ENCODE measurements at regions not wholly inside any gene's neighbourhood (a gene's known extent, or its start where the extent isn't known, plus 50 kb on each side); places are given as distances from the start of the nearest gene placed in this dataset.

- no peak overlapping the region for H3K4me2 ChIP-seq (ENCODE audit: insufficient read depth in 1 of 2, low read depth in 2 of 2, low read length in 2 of 2)
- no peak overlapping the region for H4K91ac ChIP-seq (replicated peaks; ENCODE audit: insufficient read length, low read length)
- no peak overlapping the region for H2BK20ac ChIP-seq (ENCODE audit: low read length)
- H3K18ac ChIP-seq (ENCODE audit: extremely low read depth, low read length) = no peak overlapping the region
- H4K8ac ChIP-seq (ENCODE audit: extremely low read depth, insufficient read depth, low read length) = no peak overlapping the region
- H3K4ac ChIP-seq (replicated peaks; ENCODE audit: insufficient read length, low read depth, low read length) = no peak overlapping the region
- no peak overlapping the region for H3K23ac ChIP-seq (ENCODE audit: insufficient read length)
- no peak overlapping the region for H3K4me3 ChIP-seq (ENCODE audit: extremely low read depth in 1 of 4, insufficient read depth in 2 of 4, low read depth in 3 of 4, low read length in 4 of 4)
- POLR2A ChIA-PET (ENCODE audit: partially characterized antibody) = no interaction called here
- no peak overlapping the region for H2BK12ac ChIP-seq (ENCODE audit: low read depth, low read length)
- H2AK5ac ChIP-seq (ENCODE audit: low read depth, low read length) = no peak overlapping the region
- H3K14ac ChIP-seq (ENCODE audit: insufficient read length) = no peak overlapping the region
- CTCF ChIA-PET (ENCODE audit: partially characterized antibody) = no interaction called here
- no peak overlapping the region for H3K9ac ChIP-seq (replicated peaks in 1 of 4; ENCODE audit: extremely low read depth in 1 of 4, low read depth in 3 of 4, low read length in 3 of 4)
- no peak overlapping the region for H2BK5ac ChIP-seq (ENCODE audit: low read depth, low read length)
- DNase-seq (ENCODE audit: low read depth in 1 of 2, low spot score in 2 of 2) (no peak), FAIRE-seq (no peak)
- H4K5ac ChIP-seq (ENCODE audit: insufficient read length, low read depth, low read length) = no peak overlapping the region
- no peak overlapping the region for H3K56ac ChIP-seq (replicated peaks; ENCODE audit: insufficient read length, low read depth, low read length)
- H4K20me1 ChIP-seq (replicated peaks in 1 of 2; ENCODE audit: control insufficient read depth in 1 of 2, insufficient read depth in 2 of 2, low read length in 2 of 2) = no peaks in the 10 kb centered on the region
- TF ChIP-seq SAP30 (IDR thresholded peaks at IDR 0.05; ENCODE audit: insufficient read depth, insufficient replicate concordance, low read length) (no peak), RAD21 (IDR thresholded peaks at IDR 0.05 in 1 of 2, conservative IDR thresholded peaks at IDR 0.05 in 1 of 2; ENCODE audit: low read depth in 2 of 2, low read length in 2 of 2) (peak; percentile 3 to 27; a peak in 2 of 4 replicates)
- no peaks in the 10 kb centered on the region for H3K27me3 ChIP-seq (replicated peaks in 1 of 4; ENCODE audit: control insufficient read depth in 3 of 4, extremely low read depth in 1 of 4, insufficient read depth in 3 of 4, low read length in 3 of 4)
- H2BK15ac ChIP-seq (ENCODE audit: low read length) = no peak overlapping the region
- no peaks in the 10 kb centered on the region for H3K4me1 ChIP-seq (replicated peaks in 1 of 4; ENCODE audit: control insufficient read depth in 3 of 4, insufficient read depth in 4 of 4, low read length in 3 of 4)
- no peaks in the 10 kb centered on the region for H3K23me2 ChIP-seq (ENCODE audit: low read depth, low read length)
- no peaks in the 10 kb centered on the region for H3K79me1 ChIP-seq (ENCODE audit: low read depth, low read length)
- H3K36me3 ChIP-seq (ENCODE audit: control insufficient read depth in 2 of 4, insufficient read depth in 4 of 4, low read length in 3 of 4) = no peaks in the 10 kb centered on the region
- H3K79me2 ChIP-seq (ENCODE audit: control insufficient read depth in 1 of 2, insufficient read depth in 2 of 2, low read length in 2 of 2) = no peaks in the 10 kb centered on the region
- no peaks in the 10 kb centered on the region for H3K9me3 ChIP-seq (ENCODE audit: insufficient read depth in 2 of 2, low read depth in 1 of 2, low read length in 1 of 2)
- 89% methylated on average over 3 of the region's 3 CpGs; no CpG with 5 or more reads in 1 of the 2 experiments for WGBS, 2 experiments (ENCODE audit: extremely low coverage in 1 of 2, insufficient coverage in 1 of 2, insufficient read length in 1 of 2, insufficient replicate concordance in 2 of 2, low coverage in 1 of 2, low lambda C conversion rate in 2 of 2, missing lambda C conversion rate in 1 of 2)
- no peak overlapping the region for H3K27ac ChIP-seq (ENCODE audit: low read depth, low read length)
- H2AFZ ChIP-seq (ENCODE audit: low read length) = peak overlapping the region; percentile 55
- H2BK120ac ChIP-seq (replicated peaks; ENCODE audit: low read depth, low read length) = no peak overlapping the region
These were observed 556.0 kb upstream of the JAG1 start for GRCh38 chr20:11229772-11230171.

Measured in H1 (cell line).